GM13976 (cell line): ENCODE measurements at regions not wholly inside any gene's neighbourhood (a gene's known extent, or its start where the extent isn't known, plus 50 kb on each side); places are given as distances from the start of the nearest gene placed in this dataset.
"Not testable (repeated sequence)": the region's sequence is repeated elsewhere in the genome, so short reads cannot be mapped to it uniquely, and the experiment has no call there.

Experiments
- DNase-seq: peaks from one replicate; pipeline ENCODE4 v3.0.0; 2012; ENCODE audit warnings: low spot score
- in situ Hi-C: fragments of 300-500 bp; cut with MboI; formaldehyde crosslinking; loops from one replicate; pipeline ENCODE4 v1.12.0; 2022; ENCODE audit warnings: low sequenced_read_pairs, mixed read lengths, inconsistent platforms; ENCODE audit not compliant: unreplicated experiment
- TF ChIP-seq, protein P1 (sequence below): IDR thresholded peaks from 2 replicates; pipeline ENCODE4 v1.5.1; 2012; ENCODE audit warnings: borderline replicate concordance, mild to moderate bottlenecking; ENCODE audit not compliant: insufficient read depth; ENCODE audit errors: extremely low read depth, missing control alignments, control extremely low read depth

DNA sequence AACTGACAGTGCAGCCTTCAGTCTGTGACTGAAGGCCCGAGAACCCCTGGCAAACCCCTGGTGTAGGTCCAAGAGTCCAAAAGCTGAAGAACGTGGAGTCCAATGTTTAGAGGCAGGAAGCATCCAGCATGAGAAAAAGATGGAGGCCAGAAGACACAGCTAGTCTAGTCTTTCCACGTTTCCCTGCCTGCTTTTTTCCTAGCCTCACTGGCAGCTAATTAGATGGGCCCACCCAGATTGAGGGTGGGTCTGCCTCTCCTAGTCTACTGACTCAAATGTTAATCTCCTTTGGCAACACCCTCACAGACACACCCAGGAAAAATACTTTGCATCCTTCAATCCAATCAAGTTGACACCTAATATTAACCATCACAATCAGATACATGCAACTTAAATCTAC, 87.8 kb downstream of the TENT5D start:
- in situ Hi-C loops, DNase-seq: not testable (repeated sequence)

DNA sequence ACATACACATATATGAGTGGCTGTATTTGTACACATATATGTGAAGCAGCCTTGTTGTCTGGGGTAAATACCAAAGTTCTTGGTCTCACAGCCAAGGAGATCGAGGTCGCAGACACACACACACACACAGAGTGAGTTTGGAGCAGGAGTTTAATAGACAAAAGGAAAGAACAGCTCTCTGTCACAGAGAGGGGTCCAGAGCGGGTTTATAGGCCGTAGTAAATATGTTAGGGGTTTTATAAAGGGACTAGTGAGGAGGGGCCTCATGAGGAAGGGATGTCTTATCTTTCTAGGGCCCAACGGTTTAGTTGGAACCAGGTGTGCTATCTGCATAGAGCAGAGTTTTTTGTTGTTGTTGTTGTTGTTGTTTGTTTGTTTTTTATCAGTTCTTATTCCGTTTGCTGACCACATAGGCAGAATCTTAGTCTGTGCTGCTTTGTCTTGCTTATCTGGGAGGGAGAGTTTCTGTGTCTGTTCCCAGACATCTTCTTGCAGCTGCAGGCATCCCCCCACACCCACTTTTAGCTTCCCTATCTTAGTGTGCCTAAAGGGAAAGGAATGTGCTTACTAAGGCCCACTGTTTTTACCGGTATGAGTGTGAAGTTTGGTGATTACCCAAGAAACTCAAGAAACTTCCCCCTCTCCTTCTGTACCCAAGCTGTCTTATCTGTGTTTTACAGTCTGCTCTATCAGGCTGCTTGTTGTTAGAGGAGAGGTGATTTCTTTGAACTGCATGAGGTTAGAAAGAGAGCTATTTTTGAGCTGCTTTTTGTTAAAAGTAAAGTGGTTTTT, 91.9 kb downstream of the TENT5D start:
- DNase-seq, result no peak
- in situ Hi-C loops, result no loop called here
- TF ChIP-seq, protein P1, sequence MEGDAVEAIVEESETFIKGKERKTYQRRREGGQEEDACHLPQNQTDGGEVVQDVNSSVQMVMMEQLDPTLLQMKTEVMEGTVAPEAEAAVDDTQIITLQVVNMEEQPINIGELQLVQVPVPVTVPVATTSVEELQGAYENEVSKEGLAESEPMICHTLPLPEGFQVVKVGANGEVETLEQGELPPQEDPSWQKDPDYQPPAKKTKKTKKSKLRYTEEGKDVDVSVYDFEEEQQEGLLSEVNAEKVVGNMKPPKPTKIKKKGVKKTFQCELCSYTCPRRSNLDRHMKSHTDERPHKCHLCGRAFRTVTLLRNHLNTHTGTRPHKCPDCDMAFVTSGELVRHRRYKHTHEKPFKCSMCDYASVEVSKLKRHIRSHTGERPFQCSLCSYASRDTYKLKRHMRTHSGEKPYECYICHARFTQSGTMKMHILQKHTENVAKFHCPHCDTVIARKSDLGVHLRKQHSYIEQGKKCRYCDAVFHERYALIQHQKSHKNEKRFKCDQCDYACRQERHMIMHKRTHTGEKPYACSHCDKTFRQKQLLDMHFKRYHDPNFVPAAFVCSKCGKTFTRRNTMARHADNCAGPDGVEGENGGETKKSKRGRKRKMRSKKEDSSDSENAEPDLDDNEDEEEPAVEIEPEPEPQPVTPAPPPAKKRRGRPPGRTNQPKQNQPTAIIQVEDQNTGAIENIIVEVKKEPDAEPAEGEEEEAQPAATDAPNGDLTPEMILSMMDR, result no peak

DNA sequence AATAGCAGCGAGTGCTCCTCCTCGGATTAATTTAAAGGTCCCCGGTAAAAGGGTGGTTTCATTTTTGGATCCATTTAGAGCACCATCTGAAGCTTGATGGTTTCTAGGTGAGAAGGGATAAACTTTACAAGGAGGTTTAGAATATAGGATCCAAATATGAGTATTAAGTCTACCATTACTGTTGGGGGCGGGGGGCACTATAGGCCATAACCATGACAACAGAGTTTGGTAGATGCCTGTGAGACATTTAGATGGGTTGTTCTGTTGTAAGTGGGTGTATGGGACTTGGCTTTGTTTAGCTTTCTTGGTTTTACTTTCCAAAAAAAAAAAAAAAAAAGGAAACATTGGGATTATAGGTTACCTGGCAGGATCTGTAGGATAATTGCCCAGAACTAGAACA, 92.7 kb downstream of the TENT5D start:
- in situ Hi-C loops, result no loop called here
- TF ChIP-seq, protein P1, result no peak
- DNase-seq, result no peak

DNA sequence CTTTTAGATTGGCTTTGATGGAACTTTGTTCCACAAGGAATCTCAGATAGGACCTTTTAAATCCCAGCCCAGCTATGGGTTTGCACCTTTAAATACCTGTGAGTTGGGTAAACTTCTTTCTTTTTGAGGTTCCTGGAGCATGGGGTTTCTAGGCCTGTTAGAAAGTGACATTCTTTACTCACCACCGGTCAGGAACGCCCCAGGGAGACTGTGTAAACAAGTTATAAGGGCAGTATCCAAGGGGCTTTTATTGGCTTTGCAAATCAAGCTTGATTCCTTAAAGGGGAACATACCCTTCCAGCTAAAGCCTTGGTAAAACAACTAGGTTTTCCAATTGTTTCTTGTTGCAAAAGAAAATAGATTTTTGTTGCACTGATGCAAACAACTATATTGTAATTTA, 93.4 kb downstream of the TENT5D start:
- TF ChIP-seq, protein P1, result no peak
- in situ Hi-C loops, result no loop called here

DNA sequence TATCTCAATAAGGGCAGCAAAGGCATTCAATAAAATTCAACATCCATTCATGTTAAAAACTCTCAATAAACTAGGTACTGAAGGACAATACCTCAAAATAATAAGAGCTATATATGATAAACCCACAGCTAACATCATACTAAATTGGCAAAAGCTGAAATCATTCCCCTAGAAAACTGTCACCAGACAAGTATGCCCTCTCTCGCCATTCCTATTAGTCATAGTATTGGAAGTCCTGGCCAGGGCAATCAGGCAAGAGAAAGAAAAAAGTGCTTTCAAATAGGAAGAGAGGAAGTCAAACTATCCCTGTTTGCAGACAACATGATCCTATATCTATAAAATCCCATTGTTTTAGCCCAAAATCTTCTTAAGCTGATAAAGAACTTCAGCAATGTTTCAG, 116.8 kb downstream of the TENT5D start:
- in situ Hi-C loops, result no loop called here

More for the DNA sequence above, 93.4 kb downstream of the TENT5D start:
- no peak for DNase-seq

DNA sequence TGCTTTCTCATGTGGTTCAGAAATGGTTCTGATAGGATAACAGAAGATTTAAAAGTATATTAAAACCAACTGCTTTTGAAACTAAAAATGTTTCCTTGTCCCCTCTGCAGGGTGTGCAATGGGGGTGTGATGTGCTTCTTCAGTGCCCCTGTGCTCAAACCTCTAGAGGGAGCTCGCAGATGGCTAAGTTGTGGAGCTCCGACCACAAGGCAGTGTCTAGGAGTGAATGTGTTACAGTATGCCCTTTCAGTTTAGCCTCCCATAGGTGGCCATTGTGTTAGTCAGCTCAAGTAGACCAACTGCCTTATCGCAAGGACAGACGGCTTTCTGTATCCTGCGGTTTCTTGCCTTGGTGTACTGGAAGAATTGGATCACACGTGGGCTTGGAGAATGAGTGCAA, 130.5 kb downstream of the TENT5D start:
- DNase-seq, result no peak
- in situ Hi-C loops, result no loop called here
- TF ChIP-seq, protein P1, result no peak

More for the DNA sequence above, 116.8 kb downstream of the TENT5D start:
- DNase-seq, result no peak
- TF ChIP-seq, protein P1, result no peak

DNA sequence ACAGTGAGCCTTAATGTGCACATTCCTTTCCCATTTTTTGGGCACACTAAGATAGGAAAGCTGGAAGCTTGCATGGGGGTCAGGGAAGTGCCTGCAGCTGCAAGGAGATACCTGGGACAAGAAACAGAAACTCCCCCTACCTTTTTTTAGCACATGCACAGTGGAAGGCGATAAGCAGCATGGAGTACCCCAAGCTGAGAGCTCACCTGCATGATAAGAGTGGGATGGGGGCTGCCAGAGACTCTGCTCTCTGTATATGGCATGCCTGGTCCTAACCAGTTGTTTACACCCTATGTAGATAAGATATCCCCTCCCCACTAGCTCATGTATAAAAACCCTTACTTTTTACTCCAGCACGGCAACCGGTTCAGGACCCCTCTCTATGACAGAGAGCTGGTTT, 135.9 kb downstream of the TENT5D start:
- DNase-seq, result no peak
- in situ Hi-C loops, result no loop called here
- TF ChIP-seq, protein P1, result no peak
